ENCODE measurements at regions not wholly inside any gene's neighbourhood (a gene's known extent, or its start where the extent isn't known, plus 50 kb on each side); places are given as distances from the start of the nearest gene placed in this dataset.

GRCh38 chr1:222310836-222311235 lies 237.1 kb downstream of the HHIPL2 start:
- TF ChIP-seq POLR2A (IDR thresholded peaks at IDR 0.05) (no peak), CTCF (IDR thresholded peaks at IDR 0.05) (no peak)

Measured in uterus (tissue), 2 donors.